ENCODE measurements at regions not wholly inside any gene's neighbourhood (a gene's known extent, or its start where the extent isn't known, plus 50 kb on each side); places are given as distances from the start of the nearest gene placed in this dataset.

GRCh38 chr2:71742953-71743601 lies 289.7 kb downstream of the DYSF start:
- intact Hi-C loops (cut with micrococcal nuclease) = no loop called here

GRCh38 chr2:71736986-71737385 lies 283.6 kb downstream of the DYSF start:
- intact Hi-C loops (cut with micrococcal nuclease) = no loop called here

- intact Hi-C loops (cut with micrococcal nuclease) = no loop called here
Measured at GRCh38 chr2:71736091-71736861, 282.9 kb downstream of the DYSF start.
